ENCODE measurements at regions not wholly inside any gene's neighbourhood (a gene's known extent, or its start where the extent isn't known, plus 50 kb on each side); places are given as distances from the start of the nearest gene placed in this dataset.
A peak's percentile ranks its signal among the peaks of the same experiment; 100 is the strongest.

DNA sequence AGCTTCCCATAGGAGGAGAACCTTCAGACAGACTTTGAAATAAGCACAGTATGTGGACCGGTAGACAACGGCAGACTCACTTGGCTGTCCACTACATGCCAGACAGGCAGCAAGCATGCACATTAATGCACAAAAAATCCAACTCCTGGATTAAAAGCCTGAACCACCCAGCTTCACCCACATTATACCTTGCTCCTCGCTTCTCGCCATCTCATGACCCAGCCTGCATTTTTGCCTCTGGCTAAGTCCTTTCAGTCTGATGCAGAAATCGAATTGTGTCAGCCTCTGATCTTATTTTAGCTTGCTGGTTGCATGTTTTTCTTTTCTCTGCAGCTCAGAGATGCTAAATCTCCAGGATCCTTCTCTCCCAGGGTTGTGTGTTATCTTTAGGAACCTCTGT is 358.7 kb downstream of the RFC3 start:
- TF ChIP-seq GATA2 (IDR thresholded peaks at IDR 0.05; ENCODE audit: low read depth, low read length) (no peak), GATA3 (IDR thresholded peaks at IDR 0.05; ENCODE audit: low read depth, low read length) (no peak)

DNA sequence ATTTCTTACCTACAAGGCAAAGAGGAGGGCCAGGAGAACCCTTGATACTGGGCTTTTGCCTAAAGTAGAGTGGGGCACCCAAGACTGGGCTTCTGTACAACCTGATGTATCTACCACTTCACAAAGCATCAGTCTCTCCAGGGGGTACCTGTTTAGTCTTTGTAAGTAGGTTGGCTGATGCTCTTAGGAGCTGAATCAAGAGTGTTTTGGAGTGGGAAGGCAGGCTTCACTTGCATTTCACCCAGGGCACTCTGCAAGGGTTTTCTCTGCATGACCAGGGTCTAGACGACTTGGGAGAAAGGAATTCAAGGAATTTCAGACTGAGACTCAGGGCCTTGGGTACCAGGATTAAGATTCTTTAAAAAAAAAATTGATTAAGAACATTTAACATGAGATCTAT is 361.5 kb downstream of the RFC3 start:
- TF ChIP-seq GATA3 (IDR thresholded peaks at IDR 0.05; ENCODE audit: low read depth, low read length) (no peak), GATA2 (IDR thresholded peaks at IDR 0.05; ENCODE audit: low read depth, low read length) (no peak)

DNA sequence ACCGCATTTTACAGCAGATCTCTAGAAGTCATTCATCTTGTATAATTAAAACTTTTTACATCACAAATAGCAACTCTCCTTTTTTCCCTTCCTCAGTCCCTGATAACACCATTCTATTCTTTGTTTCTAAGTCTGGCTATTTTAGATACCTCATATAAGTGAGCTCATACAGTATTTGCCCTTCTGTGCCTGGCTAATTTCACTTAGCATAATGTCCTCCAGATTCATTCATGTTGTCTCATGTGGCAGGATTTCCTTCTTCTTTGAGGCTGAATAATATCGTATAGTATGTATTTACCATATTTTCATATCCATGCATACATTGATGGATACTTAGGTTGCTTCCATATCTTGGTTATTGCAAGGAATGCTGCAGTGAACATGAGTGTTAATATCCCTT is 362.0 kb downstream of the RFC3 start:
- TF ChIP-seq GATA3 (IDR thresholded peaks at IDR 0.05; ENCODE audit: low read depth, low read length), result no peak

DNA sequence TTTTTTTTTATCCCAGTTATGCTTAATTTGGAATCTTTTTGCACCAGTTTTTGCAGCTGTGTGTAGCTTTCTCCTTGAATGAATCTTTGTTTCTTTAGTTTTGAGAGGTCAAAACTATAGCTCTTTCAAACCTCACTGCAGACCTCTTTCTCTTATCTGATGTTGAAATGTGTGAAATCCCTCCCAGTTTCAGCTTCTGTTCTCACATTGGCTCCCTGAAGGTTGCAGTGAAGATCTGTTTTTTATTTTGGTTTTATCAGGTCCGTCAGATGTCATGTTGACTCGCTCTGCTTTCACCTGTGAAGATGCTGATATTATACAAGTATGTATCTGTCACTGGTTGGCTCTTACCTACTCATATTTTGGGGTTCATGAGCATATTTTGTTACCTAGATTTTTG is 372.0 kb downstream of the RFC3 start:
- TF ChIP-seq GATA3 (IDR thresholded peaks at IDR 0.05; ENCODE audit: low read depth, low read length), result peak; percentile 16; the same call in 1 of the 2 replicates
- no peak for TF ChIP-seq GATA2 (IDR thresholded peaks at IDR 0.05; ENCODE audit: low read depth, low read length)

DNA sequence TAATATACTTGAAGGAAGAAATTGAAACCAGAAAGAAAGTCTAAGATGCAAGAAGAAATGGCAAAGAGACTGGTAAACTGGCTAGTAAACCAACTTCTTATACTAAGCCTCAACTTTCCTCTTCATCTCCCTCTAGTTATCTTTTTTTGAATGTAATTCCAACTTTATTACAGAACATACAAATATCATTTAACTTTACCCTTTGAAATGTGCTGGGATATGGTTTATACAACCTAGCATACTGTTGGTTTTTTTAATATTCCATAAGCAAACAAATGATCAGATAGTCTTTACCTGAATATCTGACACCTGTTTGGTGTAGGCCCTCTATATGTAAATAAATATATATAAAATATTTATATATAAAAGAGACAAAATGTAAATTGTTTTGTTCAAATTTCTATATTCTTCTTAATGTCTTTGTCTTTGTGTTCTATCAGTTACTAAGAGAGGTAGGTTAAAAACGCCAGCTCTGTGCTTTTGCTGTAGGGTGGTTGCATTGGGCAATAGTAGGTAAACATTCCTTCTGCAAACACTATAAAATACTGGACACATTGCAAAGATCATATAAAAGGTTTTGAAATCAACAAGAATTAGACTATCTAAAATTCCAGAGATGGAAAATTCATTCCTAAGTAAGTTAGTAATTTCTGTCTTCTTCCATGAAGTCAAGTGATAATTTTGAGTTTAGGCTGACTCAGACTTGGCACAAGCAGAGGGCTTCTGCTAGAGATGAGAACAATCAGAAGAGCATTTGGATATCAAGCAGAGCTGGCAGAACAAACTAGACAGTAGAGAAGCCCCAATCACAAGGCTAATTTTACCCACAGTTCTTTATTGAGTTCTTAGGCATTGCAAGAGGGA is 383.3 kb downstream of the RFC3 start:
- TF ChIP-seq GATA2 (IDR thresholded peaks at IDR 0.05; ENCODE audit: low read depth, low read length) (no peak), GATA3 (IDR thresholded peaks at IDR 0.05; ENCODE audit: low read depth, low read length) (no peak)

DNA sequence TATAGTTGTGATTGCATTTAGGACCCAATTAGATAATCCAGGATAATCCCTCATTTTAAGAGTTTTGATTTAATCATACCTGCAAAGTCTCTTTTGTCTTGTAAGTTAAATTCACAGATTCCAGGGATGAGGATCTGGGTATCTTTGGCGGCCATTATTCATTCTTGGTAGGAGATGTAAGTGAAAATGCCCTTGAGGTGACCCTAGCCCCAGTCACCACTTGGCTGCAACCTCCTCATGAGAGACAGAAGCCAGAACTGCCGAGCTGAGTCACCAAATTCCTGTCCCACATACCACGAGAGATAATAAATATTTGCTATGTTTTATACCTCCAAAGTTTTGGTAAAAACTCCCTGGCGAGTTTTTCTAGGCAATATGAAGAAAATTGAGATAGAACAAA is 389.4 kb downstream of the RFC3 start:
- TF ChIP-seq GATA2 (IDR thresholded peaks at IDR 0.05; ENCODE audit: low read depth, low read length), result no peak
- no peak for TF ChIP-seq GATA3 (IDR thresholded peaks at IDR 0.05; ENCODE audit: low read depth, low read length)

DNA sequence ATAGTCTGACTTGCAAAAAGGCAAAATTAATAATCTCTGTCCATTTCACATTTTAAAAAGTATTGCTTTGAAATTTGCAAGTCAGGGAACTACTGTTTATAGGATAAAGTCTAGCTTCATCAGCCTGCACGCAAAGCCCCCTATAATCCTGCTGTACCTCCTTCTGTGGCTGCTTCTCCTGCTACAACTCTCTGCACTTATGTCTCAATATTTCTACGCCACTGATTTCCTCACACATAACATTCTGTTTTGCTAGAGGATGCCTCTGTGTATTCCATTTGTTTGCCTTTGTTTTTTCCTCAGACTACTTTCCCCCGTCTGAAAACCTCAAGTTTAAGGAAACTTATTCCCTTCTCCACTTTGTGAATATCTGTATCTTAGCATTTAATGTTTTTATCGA is 389.9 kb downstream of the RFC3 start:
- TF ChIP-seq GATA2 (IDR thresholded peaks at IDR 0.05; ENCODE audit: low read depth, low read length), result no peak

DNA sequence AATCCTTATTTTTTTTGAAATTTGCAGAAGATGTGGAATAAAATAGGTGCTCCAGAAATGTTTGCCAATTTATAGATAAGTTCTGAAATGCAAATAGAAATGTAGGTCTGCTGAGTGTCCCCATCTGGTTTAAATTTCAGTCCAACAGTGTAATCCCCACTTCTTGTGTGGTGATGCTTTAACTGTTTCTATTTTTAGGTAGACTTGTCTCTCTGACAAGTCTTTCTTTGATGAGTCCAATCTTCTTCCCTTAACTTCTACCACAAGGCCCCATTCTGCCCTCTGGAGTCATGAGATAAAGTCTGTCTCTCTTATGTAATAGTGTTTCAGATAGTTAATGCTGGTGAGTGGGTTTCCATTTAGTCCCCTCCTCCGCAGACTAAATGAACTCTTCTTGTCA is 390.4 kb downstream of the RFC3 start:
- TF ChIP-seq GATA2 (IDR thresholded peaks at IDR 0.05; ENCODE audit: low read depth, low read length) (no peak), GATA3 (IDR thresholded peaks at IDR 0.05; ENCODE audit: low read depth, low read length) (no peak)

DNA sequence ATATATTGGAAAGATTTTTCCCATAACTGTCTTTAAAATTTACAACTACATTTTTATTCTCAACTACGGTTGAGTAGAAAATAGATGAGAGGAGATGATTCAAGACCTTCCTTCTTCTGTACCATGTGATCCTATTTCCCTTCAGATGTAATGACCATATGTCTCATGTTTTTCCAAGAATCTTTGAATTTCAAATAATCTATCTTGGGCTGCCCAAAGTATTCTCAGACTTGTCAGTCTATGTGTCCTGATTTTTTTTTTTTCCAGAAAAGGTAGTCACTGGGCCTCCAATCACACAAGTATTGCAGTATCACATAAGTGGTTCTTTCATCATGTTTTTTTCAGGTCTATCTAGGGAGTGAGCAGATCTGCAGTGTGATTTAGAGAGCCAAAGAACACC is 392.4 kb downstream of the RFC3 start:
- no peak for TF ChIP-seq GATA2 (IDR thresholded peaks at IDR 0.05; ENCODE audit: low read depth, low read length)
- no peak for TF ChIP-seq GATA3 (IDR thresholded peaks at IDR 0.05; ENCODE audit: low read depth, low read length)

DNA sequence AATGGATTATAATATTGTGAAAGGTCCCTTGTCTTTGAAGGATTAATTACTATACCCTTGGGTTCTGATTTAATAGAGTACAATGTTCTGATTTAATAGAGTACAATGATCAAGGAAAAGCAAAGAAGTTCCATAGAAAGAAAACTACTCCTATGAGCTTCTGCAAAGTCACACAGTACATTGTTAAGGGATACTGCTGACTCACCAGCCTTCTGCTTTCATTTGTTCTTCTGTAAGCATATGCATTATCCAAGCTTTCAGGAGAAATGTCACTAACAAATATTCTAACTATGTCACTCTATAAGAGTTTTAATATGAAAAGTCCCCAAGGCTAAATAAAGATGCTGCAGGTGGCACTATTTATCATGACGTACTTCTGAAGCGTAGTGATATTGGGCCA is 396.7 kb downstream of the RFC3 start:
- TF ChIP-seq GATA2 (IDR thresholded peaks at IDR 0.05; ENCODE audit: low read depth, low read length), result no peak
- no peak for TF ChIP-seq GATA3 (IDR thresholded peaks at IDR 0.05; ENCODE audit: low read depth, low read length)

DNA sequence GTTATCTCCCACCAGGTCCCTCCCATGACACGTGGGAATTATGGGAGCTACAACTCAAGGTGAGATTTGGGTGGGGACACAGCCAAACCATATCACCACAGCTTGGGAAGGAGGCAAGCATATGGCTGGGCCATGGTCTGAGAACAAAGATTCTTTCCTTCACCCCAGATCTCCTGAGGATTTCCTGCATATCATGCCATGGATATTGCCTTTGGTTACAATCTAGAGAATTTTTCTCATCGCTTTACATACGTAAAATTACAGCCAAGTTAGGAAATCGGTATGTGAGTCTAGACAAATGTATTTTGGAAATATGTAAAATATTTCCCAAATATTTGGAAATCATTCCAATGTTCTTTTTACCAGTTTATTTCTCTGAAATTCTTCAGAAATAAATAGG is 398.3 kb downstream of the RFC3 start:
- TF ChIP-seq GATA2 (IDR thresholded peaks at IDR 0.05; ENCODE audit: low read depth, low read length), result no peak
- TF ChIP-seq GATA3 (IDR thresholded peaks at IDR 0.05; ENCODE audit: low read depth, low read length), result no peak

DNA sequence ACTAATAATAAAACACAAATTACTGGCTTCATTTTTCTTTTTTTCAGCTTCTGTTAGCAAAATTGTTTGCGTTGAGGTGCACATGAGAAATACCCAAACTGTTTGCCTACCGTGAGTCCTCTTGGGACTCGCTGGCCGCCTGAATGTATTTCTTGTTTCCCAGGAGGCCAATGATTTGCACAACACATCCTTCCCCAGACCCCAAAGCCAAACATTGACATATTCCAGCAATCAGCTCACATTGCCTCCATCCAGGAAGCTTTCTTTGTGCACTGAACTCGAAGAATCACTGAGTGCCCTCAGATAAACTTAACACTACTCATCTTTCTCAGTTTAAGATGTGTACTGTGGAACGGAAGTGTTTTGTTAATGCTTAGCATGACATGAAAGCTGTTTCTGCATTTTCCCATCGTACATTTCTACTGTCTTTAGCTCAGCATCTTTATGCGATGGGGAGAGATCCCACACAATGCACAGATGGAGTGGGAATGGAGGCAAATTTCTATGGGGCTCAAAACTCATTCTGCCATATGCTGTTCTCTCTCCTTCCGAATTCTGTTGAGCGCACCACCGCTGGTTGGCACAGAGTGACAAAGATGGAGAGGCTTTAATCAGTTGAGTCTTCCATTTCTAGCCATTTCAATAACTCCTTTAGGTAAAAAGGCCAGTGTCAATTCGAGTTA is 399.5 kb downstream of the RFC3 start:
- no peak for TF ChIP-seq GATA2 (IDR thresholded peaks at IDR 0.05; ENCODE audit: low read depth, low read length)
- no peak for TF ChIP-seq GATA3 (IDR thresholded peaks at IDR 0.05; ENCODE audit: low read depth, low read length)

DNA sequence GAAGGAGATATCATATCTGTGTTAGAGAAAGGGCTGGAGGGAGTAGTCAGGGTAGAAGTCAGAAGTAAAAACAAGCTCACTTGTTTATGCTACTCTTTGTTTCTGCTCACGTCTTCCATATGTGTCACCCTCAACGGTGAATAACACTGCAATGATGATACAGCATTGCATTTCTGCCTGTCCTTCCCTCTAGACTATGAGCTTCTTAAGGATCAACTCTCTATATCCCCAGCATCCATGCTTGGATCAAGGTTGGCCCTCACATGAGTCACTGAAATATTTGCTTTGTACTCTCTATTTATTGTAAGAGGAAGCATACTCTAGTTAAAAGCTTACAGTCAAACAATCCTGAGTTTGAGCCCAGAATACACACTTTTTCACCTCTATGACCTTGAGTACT is 406.0 kb downstream of the RFC3 start:
- TF ChIP-seq GATA3 (IDR thresholded peaks at IDR 0.05; ENCODE audit: low read depth, low read length), result no peak
- no peak for TF ChIP-seq GATA2 (IDR thresholded peaks at IDR 0.05; ENCODE audit: low read depth, low read length)

DNA sequence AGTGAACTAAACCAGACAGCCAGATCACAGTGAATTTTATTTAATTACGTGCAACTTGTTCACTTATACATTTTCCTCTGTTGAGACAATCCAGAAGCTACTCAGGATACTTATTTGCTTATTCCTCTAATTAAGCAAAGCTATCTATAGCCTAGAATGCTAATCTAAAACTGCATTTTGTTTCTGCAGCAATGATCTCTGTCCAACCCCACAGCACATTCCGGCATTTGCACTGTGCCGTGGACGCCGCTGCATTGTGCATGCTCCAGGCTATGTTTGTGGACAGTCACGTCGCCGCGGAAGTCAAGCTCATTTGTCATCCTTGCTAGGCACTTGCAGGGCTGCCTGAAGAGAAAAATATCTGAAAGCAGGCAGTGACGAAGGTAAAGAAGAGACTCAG is 406.9 kb downstream of the RFC3 start:
- TF ChIP-seq GATA2 (IDR thresholded peaks at IDR 0.05; ENCODE audit: low read depth, low read length), result peak; percentile 62
- peak; percentile 46; the same call in 1 of the 2 replicates for TF ChIP-seq GATA3 (IDR thresholded peaks at IDR 0.05; ENCODE audit: low read depth, low read length)

DNA sequence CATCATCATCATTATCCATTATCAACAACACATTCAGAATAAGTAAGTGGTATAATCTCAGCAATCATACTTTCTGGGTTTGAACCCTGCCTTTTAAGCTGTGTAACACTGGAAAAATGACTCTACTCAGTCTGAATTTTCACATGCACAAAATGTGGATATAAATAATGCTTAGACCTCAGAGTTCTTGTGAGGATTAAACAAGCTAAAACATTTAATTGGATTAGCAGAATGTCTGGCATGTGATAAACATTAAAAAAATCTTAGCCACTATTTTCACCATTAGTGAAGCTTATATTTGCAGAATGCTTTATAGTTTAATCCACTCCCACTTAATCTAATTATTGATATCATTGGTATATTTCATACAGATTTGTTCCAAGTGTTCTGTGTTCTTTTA is 412.3 kb downstream of the RFC3 start:
- no peak for TF ChIP-seq GATA3 (IDR thresholded peaks at IDR 0.05; ENCODE audit: low read depth, low read length)
- no peak for TF ChIP-seq GATA2 (IDR thresholded peaks at IDR 0.05; ENCODE audit: low read depth, low read length)

Data from SH-SY5Y (cell line).